Keratinocyte (primary cell): ENCODE measurements at regions not wholly inside any gene's neighbourhood (a gene's known extent, or its start where the extent isn't known, plus 50 kb on each side); places are given as distances from the start of the nearest gene placed in this dataset.

ENCODE experiments used
- DNase-seq: peaks from one replicate; pipeline ENCODE4 v3.0.0-alpha.2; 2011; ENCODE audit warnings: low read depth, missing footprints, low spot score
- FAIRE-seq: peaks from 2 replicates; lab custom pipeline; 2011; peaks lifted over from hg19 to GRCh38; lab: Jason Lieb, UNC
- H2AFZ ChIP-seq: 2 replicates; pipeline ENCODE4 v1.6.0; 2012; ENCODE audit warnings: low read length, control low read depth, inconsistent platforms; ENCODE audit not compliant: control insufficient read depth
- H3K27ac ChIP-seq: 2 replicates; pipeline ENCODE4 v1.5.1; 2011; ENCODE audit warnings: low read length; ENCODE audit not compliant: control insufficient read depth, insufficient read depth
- H3K27me3 ChIP-seq: 3 replicates; pipeline ENCODE4 v1.6.0; 2011; ENCODE audit warnings: low read length; ENCODE audit not compliant: control insufficient read depth, insufficient read depth; ENCODE audit errors: extremely low read depth
- H3K36me3 ChIP-seq, 2 experiments: 2 replicates in 1 of 2; 3 replicates in 1 of 2; pipeline ENCODE4 v1.5.1; 2011; ENCODE audit warnings: low read length in 2 of 2, mild to moderate bottlenecking in 1 of 2; ENCODE audit not compliant: control insufficient read depth in 2 of 2, insufficient read depth in 2 of 2; ENCODE audit errors: extremely low read depth in 1 of 2
- H3K4me1 ChIP-seq: 3 replicates; pipeline ENCODE4 v1.5.1; 2011; ENCODE audit warnings: low read length; ENCODE audit not compliant: control insufficient read depth, insufficient read depth; ENCODE audit errors: extremely low read depth
- H3K4me2 ChIP-seq: 3 replicates; pipeline ENCODE4 v1.6.0; 2011; ENCODE audit warnings: low read depth, low read length; ENCODE audit not compliant: control insufficient read depth, insufficient read depth; ENCODE audit errors: extremely low read depth
- H3K4me3 ChIP-seq, 3 experiments: fragments of 200-600 bp in 1 of 3; sonication (generic) in 1 of 3; 2 replicates in 2 of 3; 3 replicates in 1 of 3; pipeline ENCODE4 v1.5.1; 2011 to 2016; ENCODE audit warnings: low read length in 3 of 3, mild to moderate bottlenecking in 3 of 3, control low read depth in 2 of 3, inconsistent platforms in 1 of 3, low read depth in 1 of 3, mixed read lengths in 1 of 3, mixed run types in 1 of 3, moderate library complexity in 1 of 3; ENCODE audit not compliant: control insufficient read depth in 2 of 3, insufficient read depth in 2 of 3; ENCODE audit errors: extremely low read depth in 1 of 3
- H3K79me2 ChIP-seq: 2 replicates; pipeline ENCODE4 v1.6.0; 2012; ENCODE audit warnings: low read length; ENCODE audit not compliant: control insufficient read depth, insufficient read depth
- H3K9ac ChIP-seq: 3 replicates; pipeline ENCODE4 v1.6.0; 2011; ENCODE audit warnings: low read length; ENCODE audit not compliant: control insufficient read depth, insufficient read depth; ENCODE audit errors: extremely low read depth
- H3K9me1 ChIP-seq: 3 replicates; pipeline ENCODE4 v1.6.0; 2011; ENCODE audit warnings: low read length; ENCODE audit not compliant: control insufficient read depth, insufficient read depth; ENCODE audit errors: extremely low read depth
- H3K9me3 ChIP-seq: 2 replicates; pipeline ENCODE4 v1.5.1; 2012; ENCODE audit warnings: low read depth, low read length; ENCODE audit not compliant: control insufficient read depth
- H4K20me1 ChIP-seq: 3 replicates; pipeline ENCODE4 v1.6.0; 2011; ENCODE audit warnings: low read length; ENCODE audit not compliant: control insufficient read depth, insufficient read depth; ENCODE audit errors: extremely low read depth
- EZH2 ChIP-seq: IDR thresholded peaks from one replicate; pipeline ENCODE4 v1.6.1; 2012; ENCODE audit warnings: inconsistent platforms, mild to moderate bottlenecking, low read length, moderate library complexity
- dilution Hi-C: fragments of 300-500 bp; cut with MboI; formaldehyde crosslinking; loops from one replicate; pipeline ENCODE4 v1.7.0; 2020; ENCODE audit warnings: low sequenced_read_pairs; ENCODE audit not compliant: extremely low pct_ligation_motif_present
- TF ChIP-seq, protein P1 (sequence below), 3 experiments: IDR thresholded peaks in 1 of 3; conservative IDR thresholded peaks in 1 of 3; optimal IDR thresholded peaks in 1 of 3; 2 replicates in 2 of 3; 3 replicates in 1 of 3; pipeline versions ENCODE3 to v1.5.1; 2011; ENCODE audit warnings: low read length in 3 of 3, mild to moderate bottlenecking in 3 of 3, moderate library complexity in 2 of 3, control low read depth in 1 of 3, inconsistent platforms in 1 of 3; ENCODE audit not compliant: insufficient read depth in 2 of 3; ENCODE audit errors: extremely low read depth in 1 of 3

GRCh38 chr2:180787330-180787729, 193.1 kb upstream of the UBE2E3 start:
- H3K27ac ChIP-seq = peak overlapping the region; percentile 3
- no peaks in the 10 kb centered on the region for H3K9me1 ChIP-seq
- no peak overlapping the region for H2AFZ ChIP-seq
- H4K20me1 ChIP-seq = no peaks in the 10 kb centered on the region
- FAIRE-seq (no peak), DNase-seq (no peak)
- H3K4me2 ChIP-seq = no peak overlapping the region
- no peaks in the 10 kb centered on the region for H3K4me1 ChIP-seq
- no peak overlapping the region for H3K9ac ChIP-seq
- H3K4me3 ChIP-seq = no peak overlapping the region
- no peaks in the 10 kb centered on the region for H3K79me2 ChIP-seq
- TF ChIP-seq, protein P1, sequence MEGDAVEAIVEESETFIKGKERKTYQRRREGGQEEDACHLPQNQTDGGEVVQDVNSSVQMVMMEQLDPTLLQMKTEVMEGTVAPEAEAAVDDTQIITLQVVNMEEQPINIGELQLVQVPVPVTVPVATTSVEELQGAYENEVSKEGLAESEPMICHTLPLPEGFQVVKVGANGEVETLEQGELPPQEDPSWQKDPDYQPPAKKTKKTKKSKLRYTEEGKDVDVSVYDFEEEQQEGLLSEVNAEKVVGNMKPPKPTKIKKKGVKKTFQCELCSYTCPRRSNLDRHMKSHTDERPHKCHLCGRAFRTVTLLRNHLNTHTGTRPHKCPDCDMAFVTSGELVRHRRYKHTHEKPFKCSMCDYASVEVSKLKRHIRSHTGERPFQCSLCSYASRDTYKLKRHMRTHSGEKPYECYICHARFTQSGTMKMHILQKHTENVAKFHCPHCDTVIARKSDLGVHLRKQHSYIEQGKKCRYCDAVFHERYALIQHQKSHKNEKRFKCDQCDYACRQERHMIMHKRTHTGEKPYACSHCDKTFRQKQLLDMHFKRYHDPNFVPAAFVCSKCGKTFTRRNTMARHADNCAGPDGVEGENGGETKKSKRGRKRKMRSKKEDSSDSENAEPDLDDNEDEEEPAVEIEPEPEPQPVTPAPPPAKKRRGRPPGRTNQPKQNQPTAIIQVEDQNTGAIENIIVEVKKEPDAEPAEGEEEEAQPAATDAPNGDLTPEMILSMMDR (optimal IDR thresholded peaks at IDR 0.05 in 1 of 3, IDR thresholded peaks at IDR 0.05 in 1 of 3, conservative IDR thresholded peaks at IDR 0.05 in 1 of 3; ENCODE audit: extremely low read depth in 1 of 3, insufficient read depth in 2 of 3, low read length in 3 of 3) = no peak
- TF ChIP-seq EZH2 = no peak
- no peaks in the 10 kb centered on the region for H3K27me3 ChIP-seq
- H3K36me3 ChIP-seq = no peaks in the 10 kb centered on the region
- H3K9me3 ChIP-seq = no peaks in the 10 kb centered on the region
- dilution Hi-C loops = no loop called here

GRCh38 chr2:180781276-180781675, 199.1 kb upstream of the UBE2E3 start:
- H3K79me2 ChIP-seq = no peaks in the 10 kb centered on the region
- no peak overlapping the region for H2AFZ ChIP-seq
- no peaks in the 10 kb centered on the region for H3K9me3 ChIP-seq
- no peak for DNase-seq
- no peaks in the 10 kb centered on the region for H3K36me3 ChIP-seq
- H3K4me1 ChIP-seq = no peaks in the 10 kb centered on the region
- H3K4me3 ChIP-seq = no peak overlapping the region
- H3K27ac ChIP-seq = no peak overlapping the region
- TF ChIP-seq EZH2 = no peak
- TF ChIP-seq, protein P1 (optimal IDR thresholded peaks at IDR 0.05 in 1 of 3, IDR thresholded peaks at IDR 0.05 in 1 of 3, conservative IDR thresholded peaks at IDR 0.05 in 1 of 3; ENCODE audit: extremely low read depth in 1 of 3, insufficient read depth in 2 of 3, low read length in 3 of 3) = no peak
- H4K20me1 ChIP-seq = no peaks in the 10 kb centered on the region
- no peak for FAIRE-seq
- no peak overlapping the region for H3K4me2 ChIP-seq
- H3K9me1 ChIP-seq = no peaks in the 10 kb centered on the region
- dilution Hi-C loops = no loop called here
- no peaks in the 10 kb centered on the region for H3K27me3 ChIP-seq
- H3K9ac ChIP-seq = no peak overlapping the region
